ENCODE measurements at regions not wholly inside any gene's neighbourhood (a gene's known extent, or its start where the extent isn't known, plus 50 kb on each side); places are given as distances from the start of the nearest gene placed in this dataset.
"Not testable (repeated sequence)": the region's sequence is repeated elsewhere in the genome, so short reads cannot be mapped to it uniquely, and the experiment has no call there.

DNA sequence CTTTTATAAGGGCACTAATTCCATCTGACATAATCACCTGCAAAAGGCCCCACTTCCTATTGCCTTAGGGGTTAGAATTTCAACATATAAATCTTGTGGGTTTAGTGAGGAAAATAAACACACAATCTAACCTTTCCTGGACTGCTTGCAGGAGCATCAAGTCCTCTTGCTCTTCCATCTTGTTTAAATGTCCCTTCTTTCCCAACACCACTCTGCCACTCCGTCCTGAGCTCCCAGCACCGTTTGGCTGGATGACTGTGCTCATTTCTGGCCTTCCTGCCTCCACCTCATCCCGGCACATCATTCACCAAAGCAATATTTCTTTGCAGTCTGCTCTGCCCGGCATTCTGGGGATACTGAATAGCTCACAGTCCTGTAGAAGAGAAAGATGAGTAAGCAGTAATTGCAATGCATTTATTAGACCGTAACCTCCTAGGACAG lies 247.8 kb downstream of the BCL2 start:
- DNase-seq (ENCODE audit: low read depth, low spot score), result no peak

DNA sequence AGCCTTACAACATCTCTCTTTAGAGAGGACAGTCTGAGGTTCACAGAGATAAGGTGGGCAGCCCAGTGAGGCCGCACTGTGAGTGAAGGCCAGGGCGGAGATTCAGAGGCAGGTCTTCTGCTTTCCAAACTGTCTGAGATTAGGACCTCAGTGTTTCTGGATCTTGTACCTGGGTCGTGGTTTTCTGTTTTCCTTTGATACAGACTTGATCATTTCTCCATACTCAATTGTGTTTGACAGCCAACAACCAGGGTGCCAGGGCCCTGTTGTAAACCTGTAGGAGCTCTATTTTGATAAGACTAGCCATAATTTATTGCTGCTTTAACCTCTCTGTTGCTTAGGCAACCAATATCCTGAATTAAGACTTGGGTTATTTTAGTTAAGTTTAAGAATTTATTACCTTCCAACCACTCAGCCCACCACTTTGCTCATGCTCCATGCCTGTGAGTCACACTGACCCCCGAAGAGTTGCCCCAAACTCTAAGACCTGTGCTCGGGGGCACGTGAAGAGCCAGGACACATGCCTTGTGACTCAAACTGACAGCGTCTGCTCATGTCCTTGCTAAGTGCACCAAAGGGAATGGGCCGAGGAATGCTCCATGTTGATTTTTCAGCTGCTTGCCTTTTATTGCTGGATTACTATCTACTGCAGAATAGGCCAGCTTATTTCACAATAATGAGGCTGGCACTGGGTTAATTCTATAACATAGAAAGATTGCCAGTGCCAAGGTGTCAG lies 248.6 kb downstream of the BCL2 start:
- no peak for DNase-seq (ENCODE audit: low read depth, low spot score)

DNA sequence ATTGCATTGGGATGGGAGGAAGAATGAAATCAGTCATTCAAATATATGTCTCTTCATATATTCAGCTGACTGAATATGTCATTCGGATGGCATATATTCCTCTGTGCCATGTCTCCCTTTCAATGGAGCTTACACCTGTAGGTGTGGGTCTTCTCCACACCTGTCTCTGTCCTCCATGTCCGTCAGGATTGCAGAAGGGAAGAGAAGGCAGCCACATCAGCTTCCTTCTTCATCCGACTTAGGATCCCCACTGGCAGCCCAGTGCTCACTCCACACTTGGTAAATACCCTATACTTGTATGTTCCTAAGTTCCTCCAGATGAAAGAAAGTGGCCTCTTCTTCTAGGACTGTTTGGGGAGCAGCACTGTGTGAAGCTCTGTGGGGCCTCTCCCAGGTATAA lies 250.1 kb downstream of the BCL2 start:
- no peak for DNase-seq (ENCODE audit: low read depth, low spot score)

DNA sequence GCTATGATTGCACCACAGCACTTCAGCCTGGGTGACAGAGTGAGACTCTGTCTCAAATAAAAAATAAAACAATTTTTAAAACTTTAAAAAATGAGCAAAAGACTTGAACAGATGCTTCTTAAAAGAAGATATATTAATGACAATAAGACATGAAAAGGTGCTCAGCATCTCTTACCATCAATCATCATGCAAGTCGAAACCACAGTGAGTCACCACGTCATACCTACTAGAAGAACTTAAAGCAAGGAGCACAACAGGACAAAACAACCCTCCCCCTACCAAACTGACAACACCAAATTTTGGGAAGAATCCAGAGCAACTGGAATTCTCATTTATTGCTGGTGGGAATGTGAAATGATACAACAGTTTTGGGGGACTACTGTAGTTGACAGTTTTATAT lies 251.6 kb downstream of the BCL2 start:
- DNase-seq (ENCODE audit: low read depth, low spot score), result no peak

DNA sequence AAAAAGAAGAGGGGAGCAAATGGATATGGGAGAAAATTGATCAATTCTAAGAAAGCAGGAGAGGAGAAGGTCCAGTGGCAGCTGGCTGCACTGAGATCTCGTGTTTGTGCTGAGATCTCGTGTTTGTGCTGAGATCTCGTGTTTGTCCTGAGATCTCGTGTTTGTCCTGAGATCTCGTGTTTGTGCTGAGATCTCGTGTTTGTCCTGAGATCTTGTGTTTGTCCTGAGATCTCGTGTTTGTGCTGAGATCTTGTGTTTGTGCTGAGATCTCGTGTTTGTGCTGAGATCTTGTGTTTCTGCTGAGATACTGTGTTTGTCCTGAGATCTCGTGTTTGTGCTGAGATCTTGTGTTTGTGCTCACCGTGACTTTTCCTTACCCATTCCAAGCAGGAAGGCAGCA lies 254.4 kb downstream of the BCL2 start:
- no peak for DNase-seq (ENCODE audit: low read depth, low spot score)

DNA sequence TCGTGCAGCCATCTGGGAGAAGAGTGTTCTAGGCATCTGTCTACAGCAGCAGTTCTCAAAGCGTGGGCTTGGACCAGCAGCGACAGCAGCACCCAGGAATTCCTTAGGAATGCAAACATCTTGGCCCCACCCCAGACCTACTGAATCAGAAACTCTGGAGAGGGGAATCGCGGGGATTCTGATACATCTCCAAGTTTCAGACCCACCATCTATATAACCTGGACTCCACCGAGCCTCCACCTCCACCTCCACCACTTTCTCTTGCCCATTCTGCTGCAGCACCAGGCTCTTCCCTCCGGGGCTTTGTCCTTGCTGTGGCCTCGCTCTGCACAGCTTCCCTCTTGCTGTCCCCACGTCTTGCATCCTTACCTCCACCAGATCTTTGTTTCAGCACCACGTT lies 256.4 kb downstream of the BCL2 start:
- peak; percentile 57 for DNase-seq (ENCODE audit: low read depth, low spot score)

DNA sequence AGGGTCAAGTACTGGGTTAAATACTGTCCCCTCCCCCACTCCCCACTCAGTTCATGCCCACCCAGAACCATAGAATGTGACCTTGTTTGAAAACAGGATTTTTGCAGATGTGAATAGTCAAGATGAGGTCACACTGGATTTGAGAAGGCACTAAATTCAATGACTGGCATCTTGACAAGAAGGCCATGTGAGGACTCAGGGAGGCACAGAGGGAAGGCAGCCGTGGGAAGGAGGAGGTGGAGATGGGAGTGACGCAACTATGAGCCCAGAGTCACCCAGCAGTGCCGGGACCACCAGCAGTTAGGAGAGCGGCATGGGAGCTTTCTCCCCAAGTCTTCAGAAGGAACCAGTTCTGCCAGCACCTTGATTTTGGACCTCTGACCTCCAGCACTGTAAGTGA lies 257.3 kb downstream of the BCL2 start:
- no peak for DNase-seq (ENCODE audit: low read depth, low spot score)

DNA sequence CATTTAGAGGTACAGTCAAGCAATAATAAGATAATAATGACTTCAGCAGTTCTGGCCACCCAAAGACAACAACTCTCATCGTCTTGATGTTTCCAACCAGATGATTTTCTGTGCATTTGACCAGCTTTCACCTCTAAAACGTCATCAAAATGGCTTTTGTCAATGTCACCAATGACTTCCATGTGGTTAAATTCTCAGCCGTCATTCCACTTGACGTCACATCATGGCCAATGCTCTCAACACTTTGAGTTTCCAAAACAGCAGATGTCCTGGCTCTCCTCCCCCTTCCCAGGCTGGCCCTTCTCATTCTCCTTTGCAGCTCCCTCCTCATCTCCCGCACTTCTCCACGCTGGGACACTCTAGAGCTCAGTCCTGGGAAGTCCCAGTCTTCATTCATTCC lies 258.3 kb downstream of the BCL2 start:
- no peak for DNase-seq (ENCODE audit: low read depth, low spot score)

DNA sequence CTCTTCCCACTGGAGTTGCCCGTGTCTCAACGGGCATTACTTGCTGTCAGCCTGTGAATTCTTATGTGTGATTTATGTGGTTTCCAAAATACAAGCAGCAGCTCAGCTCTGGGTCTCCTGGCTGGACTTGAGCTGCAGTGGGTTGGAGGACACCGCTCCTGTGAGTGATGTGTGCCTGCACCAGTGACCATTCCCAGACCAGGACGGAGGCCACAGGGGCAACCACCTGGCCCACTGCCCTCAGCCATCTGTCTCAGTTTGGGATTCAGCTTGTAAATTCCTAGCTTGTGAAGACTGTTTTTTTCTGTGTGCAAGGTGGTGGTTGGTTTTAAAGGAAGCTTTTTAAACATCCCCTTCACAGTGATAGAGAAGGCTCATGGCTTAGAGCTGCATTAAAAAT lies 261.0 kb downstream of the BCL2 start:
- DNase-seq (ENCODE audit: low read depth, low spot score), result no peak

DNA sequence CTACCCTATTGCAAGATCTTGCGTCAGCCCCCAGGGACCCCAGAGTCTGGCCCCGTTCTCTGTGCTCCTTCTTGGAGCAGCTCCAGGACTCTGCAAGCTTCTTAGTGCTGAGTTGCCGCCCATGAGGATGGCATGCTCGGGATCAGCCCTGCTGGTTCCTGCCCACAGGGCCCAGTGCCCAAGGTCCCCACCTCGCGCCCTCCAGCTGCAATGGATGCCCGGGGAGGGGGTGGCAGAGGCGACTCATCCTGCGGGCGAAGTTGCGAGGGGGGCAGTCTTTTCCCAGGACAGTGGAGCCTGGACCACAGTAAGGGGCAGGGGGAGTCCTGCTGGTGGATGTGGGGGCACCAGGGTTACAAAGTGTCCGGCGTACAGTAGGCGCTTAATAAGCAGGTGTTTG lies 261.9 kb downstream of the BCL2 start:
- DNase-seq (ENCODE audit: low read depth, low spot score), result no peak

DNA sequence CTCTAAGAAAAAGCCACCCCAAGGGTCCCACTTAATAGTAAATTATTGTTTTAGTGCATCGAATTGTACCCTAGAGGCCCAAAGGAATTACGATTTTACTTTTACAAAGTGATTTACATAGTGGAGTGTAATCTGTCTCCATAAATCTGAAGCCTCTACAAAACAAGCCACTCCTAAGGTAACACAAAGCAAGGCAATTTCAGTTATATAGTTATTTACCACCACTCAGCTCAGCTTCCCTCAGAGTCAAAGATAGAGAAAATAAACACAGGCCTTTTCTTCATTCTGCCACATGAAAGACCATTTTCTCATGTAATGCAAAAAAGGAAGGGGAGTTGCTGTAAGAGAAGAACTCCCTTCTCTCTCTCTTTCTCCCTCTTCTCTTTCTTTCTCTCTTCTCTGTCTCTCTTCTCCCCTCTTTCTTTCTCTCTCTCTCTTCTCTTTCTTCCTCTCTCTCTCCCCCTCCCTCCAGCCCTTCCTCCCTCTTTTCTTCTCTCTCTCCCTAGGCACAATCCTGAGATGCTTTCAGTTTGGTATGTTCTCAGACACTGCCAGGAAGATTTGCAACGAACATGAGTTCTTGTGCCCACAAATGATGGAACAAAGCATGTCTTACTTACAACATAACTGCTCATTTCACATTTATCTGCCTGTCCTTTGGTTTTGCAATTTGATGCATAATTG lies 264.5 kb downstream of the BCL2 start:
- no peak for DNase-seq (ENCODE audit: low read depth, low spot score)

DNA sequence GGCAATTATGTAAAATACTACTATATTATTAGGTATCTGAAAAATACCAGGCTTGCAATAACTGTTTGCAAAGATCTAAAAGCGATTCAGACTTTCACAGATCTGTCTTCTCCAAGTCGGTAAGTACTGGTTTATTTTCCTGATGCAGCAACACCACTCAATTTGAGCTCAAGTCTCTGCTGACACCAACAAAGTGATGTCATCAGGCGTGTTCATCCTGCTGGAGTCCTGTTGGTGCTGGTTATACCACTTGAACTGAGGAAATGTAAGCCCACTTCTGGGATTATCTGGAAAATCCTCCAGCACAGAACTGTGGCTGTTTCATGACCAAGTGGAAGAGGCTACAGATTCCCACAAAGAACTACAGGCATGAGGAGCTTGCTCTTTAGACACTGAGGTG lies 267.6 kb downstream of the BCL2 start:
- no peak for DNase-seq (ENCODE audit: low read depth, low spot score)

DNA sequence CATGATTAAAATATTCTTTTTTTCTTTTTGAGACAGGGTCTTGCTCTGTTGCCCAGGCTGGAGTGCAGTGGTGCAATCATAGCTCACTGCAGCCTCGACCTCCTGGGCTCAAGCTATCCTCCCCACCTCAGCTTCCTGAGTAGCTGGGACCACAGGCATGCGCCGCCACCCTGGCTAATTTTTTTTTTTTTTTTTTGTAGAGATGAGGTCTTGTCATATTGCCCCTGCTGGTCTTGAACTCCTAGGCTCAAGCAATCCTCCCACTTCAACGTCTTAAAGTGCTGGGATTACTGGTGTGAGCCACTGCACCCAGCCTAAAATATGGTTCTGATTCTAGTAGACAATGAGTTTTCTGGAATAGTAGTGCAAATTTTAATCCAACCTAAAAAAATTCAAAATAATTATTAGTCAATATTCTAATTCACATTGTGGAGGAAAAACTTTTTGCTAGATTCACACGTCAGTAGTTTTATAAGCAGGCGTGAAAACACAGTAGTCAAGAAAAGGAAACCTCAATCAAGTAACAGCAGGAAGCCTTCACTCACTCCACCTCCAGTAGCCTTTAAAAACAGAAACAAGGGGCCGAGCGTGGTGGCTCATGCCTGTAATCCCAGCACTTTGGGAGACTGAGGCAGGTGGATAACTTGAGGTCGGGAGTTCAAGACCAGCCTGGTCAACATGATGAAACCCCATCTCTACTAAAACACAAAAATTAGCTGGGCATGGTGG lies 268.7 kb downstream of the BCL2 start:
- DNase-seq (ENCODE audit: low read depth, low spot score), result not testable (repeated sequence)

DNA sequence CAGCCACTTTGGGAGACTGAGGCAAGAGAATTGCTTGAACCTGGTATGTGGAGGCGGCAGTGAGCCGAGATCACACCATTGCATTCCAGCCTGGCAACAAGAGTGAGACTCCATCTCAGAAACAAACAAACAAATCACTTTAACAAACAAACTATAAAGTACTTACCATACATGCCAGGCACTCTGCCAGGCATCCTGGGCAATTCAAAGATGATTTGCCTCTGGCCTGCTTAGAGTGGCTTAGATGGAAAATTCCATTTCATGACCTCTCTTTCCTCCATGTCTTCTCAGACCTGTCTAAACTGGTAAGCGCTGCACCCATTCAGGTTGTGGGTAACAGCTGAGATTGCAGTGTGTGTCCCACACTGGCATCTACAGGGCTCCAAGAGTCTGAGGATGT lies 273.2 kb downstream of the BCL2 start:
- DNase-seq (ENCODE audit: low read depth, low spot score), result no peak

DNA sequence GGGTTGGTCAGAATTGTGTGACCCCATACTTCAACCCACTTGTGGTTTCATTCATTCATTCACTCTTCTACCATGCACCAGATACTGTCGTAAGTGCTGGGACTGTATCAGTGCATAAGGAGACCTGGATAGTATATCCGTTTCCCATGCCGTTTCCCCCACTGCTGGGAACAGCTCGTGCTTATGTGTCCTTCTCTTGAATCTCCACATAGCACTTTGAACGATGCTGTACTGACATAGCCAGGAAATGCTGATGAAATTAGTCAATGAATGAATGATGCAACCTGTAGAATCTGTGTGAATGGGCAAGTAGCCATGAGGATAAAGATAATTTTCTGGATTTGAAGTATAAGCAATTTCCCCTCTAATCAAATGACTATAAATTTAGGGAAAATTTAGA lies 276.1 kb downstream of the BCL2 start:
- no peak for DNase-seq (ENCODE audit: low read depth, low spot score)

DNA sequence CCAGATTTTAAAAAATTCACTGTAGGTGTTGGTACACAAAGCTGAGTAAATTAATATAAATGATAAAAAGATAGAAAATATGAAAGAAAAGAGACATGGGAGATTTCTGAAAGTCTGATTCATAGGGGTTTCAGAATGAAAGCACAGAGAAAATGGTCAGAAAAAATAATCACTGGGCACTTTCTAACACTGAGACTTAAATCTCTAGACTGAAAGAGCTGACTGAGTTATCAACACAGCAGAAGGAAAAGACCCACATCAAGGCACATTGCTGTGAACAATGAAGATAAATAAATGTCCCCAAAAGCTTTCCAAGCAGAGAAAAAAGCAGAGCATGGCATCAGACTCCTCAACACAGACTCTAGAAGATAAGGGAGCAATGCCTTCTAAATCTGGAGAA lies 277.2 kb downstream of the BCL2 start:
- no peak for DNase-seq (ENCODE audit: low read depth, low spot score)

DNA sequence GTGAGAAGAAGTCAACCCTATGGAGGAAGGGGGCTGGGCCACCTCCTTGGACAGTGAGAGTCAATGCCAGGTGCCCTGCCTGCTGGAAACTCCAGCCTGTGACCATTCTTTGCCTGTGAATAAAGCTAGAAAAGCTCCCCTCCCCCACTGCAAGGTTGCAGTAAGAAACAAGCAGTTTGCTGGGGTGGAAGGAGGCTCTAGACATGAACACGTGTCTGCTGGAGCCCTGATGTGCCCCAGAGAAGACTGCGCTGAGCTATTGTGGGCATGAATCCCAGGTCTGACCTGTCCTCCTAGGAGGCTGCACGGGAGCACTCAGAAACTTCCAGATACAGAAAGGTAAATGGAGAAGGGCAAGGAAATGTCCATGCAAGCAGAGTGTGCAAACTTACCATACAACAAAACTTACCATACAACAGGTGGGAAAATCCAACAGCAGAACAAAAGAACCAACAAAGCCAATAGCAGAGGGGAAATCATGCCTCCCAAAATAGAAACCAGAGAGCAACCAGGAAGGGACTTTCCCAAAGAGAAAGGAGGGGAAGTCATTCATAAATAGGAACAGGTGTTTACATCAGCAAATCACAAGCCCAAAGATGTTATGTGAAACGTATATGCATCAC lies 278.7 kb downstream of the BCL2 start:
- DNase-seq (ENCODE audit: low read depth, low spot score), result no peak

DNA sequence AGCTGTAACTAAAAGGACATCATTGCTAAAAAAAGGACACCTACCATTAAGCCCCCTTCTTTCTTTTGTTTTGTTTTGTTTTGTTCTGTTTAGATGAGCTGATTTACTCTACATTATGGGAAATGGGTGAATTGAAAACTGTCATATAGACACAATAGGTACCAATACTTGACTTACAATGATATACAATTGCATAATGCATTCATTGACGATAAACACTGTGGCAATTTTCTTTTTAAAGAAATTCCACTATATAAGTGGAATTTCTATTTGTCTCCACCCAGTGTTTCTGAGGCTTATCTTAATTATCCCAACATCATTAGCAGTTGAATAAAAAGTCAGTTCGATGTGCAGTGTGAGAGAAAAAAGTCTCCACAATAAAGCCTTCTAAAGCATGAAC lies 282.1 kb downstream of the BCL2 start:
- no peak for DNase-seq (ENCODE audit: low read depth, low spot score)

DNA sequence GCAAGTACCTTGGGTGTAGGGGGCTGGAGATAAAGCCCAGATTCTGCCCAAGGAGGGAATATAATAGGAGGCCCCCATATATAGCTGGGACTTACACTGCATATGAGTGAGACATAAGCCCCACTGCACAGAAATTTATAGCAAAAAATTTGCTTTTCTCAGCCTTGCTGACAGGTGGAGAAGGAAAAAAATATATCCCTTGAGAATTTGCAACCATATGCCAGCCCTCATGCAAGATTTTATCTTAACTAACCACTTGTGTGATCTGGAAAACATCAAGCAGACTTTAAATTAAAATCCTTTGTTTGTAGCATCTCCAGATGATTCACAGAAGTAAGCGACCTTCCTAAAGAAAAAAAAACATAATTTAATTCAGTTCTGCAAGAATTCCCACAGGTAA lies 288.2 kb downstream of the BCL2 start:
- DNase-seq (ENCODE audit: low read depth, low spot score), result no peak

Data from ELF-1 (cell line).